ENCODE measurements at regions not wholly inside any gene's neighbourhood (a gene's known extent, or its start where the extent isn't known, plus 50 kb on each side); places are given as distances from the start of the nearest gene placed in this dataset.

GRCh38 chr5:82684165-82684564 lies 393.0 kb downstream of the TMEM167A start:
- ChIA-PET RAD21 (ENCODE audit: low non-redundant PET in 1 of 2, low total read pairs in 2 of 2, uncharacterized antibody in 2 of 2, unreplicated experiment in 2 of 2) (no interaction called here), POLR2A (no interaction called here), CTCF (no interaction called here)
- no peaks in the 10 kb centered on the region for H4K20me1 ChIP-seq (ENCODE audit: insufficient read depth)
- DNase-seq (ENCODE audit: low read depth, low spot score) (no peak), ATAC-seq (no peak)
- no peaks in the 10 kb centered on the region for H3K4me1 ChIP-seq (ENCODE audit: control insufficient read depth in 1 of 2, insufficient read depth in 2 of 2, low read length in 2 of 2)
- H3K4me3 ChIP-seq (replicated peaks in 1 of 2; ENCODE audit: low read depth in 1 of 2, low read length in 2 of 2), result no peak overlapping the region
- no peaks in the 10 kb centered on the region for H3K36me3 ChIP-seq (ENCODE audit: control insufficient read depth in 1 of 2, insufficient read depth in 2 of 2, low read length in 2 of 2)
- no peaks in the 10 kb centered on the region for H3K79me2 ChIP-seq (ENCODE audit: insufficient read depth, low read length)
- TF ChIP-seq SP1 (IDR thresholded peaks at IDR 0.05; ENCODE audit: low read depth) (no peak), SIN3A (IDR thresholded peaks at IDR 0.05; ENCODE audit: low read depth) (no peak), EZH2 (IDR thresholded peaks at IDR 0.05) (no peak), ELF1 (IDR thresholded peaks at IDR 0.05; ENCODE audit: borderline replicate concordance, low read depth) (no peak), POLR2AphosphoS5 (IDR thresholded peaks at IDR 0.05; ENCODE audit: low read depth, low read length) (no peak), EGR1 (IDR thresholded peaks at IDR 0.05; ENCODE audit: low read depth) (no peak)
- no peak overlapping the region for H2AFZ ChIP-seq (ENCODE audit: low read depth, low read length, poor library complexity, severe bottlenecking)
- intact Hi-C loops (cut with micrococcal nuclease), result no loop called here
- no peaks in the 10 kb centered on the region for H3K9me2 ChIP-seq (ENCODE audit: insufficient read depth)
- BruUV-seq (replicated peaks), result no TSS peak
- no peaks in the 10 kb centered on the region for H3K27me3 ChIP-seq (ENCODE audit: insufficient read depth, low read length)
- H3K9ac ChIP-seq (ENCODE audit: low read length), result no peak overlapping the region
- H3K9me3 ChIP-seq (ENCODE audit: control insufficient read depth in 1 of 2, insufficient read depth in 1 of 2, low read depth in 1 of 2, low read length in 2 of 2), result no peaks in the 10 kb centered on the region
- H3K27ac ChIP-seq (ENCODE audit: low read depth, low read length), result no peak overlapping the region
- H3K4me2 ChIP-seq (ENCODE audit: low read length), result no peak overlapping the region

- no peak for ATAC-seq
- RAD21 ChIA-PET (ENCODE audit: low non-redundant PET in 1 of 2, low total read pairs in 2 of 2, uncharacterized antibody in 2 of 2, unreplicated experiment in 2 of 2), result no interaction called here
Measured at GRCh38 chr5:82679660-82680059, 397.5 kb downstream of the TMEM167A start.

More at GRCh38 chr5:82679660-82680059, 397.5 kb downstream of the TMEM167A start:
- H3K9me2 ChIP-seq (ENCODE audit: insufficient read depth), result no peaks in the 10 kb centered on the region
- DNase-seq (ENCODE audit: low read depth, low spot score), result no peak
- H3K79me2 ChIP-seq (ENCODE audit: insufficient read depth, low read length), result no peaks in the 10 kb centered on the region
- H3K27me3 ChIP-seq (ENCODE audit: insufficient read depth, low read length), result no peaks in the 10 kb centered on the region
- POLR2A ChIA-PET, result no interaction called here
- H3K4me1 ChIP-seq (ENCODE audit: control insufficient read depth in 1 of 2, insufficient read depth in 2 of 2, low read length in 2 of 2), result no peaks in the 10 kb centered on the region
- TF ChIP-seq EZH2phosphoT487 (IDR thresholded peaks at IDR 0.05; ENCODE audit: borderline replicate concordance) (no peak), EZH2 (IDR thresholded peaks at IDR 0.05) (no peak), EGR1 (IDR thresholded peaks at IDR 0.05; ENCODE audit: low read depth) (no peak), MAX (IDR thresholded peaks at IDR 0.05) (no peak)
- H4K20me1 ChIP-seq (ENCODE audit: insufficient read depth), result no peaks in the 10 kb centered on the region
- BruUV-seq (replicated peaks), result no TSS peak
- H3K4me3 ChIP-seq (replicated peaks in 1 of 2; ENCODE audit: low read depth in 1 of 2, low read length in 2 of 2), result no peak overlapping the region
- CTCF ChIA-PET, result no interaction called here
- H2AFZ ChIP-seq (ENCODE audit: low read depth, low read length, poor library complexity, severe bottlenecking), result no peak overlapping the region
- H3K36me3 ChIP-seq (ENCODE audit: control insufficient read depth in 1 of 2, insufficient read depth in 2 of 2, low read length in 2 of 2), result no peaks in the 10 kb centered on the region
- no peak overlapping the region for H3K9ac ChIP-seq (ENCODE audit: low read length)
- intact Hi-C loops (cut with micrococcal nuclease), result no loop called here
- H3K9me3 ChIP-seq (ENCODE audit: control insufficient read depth in 1 of 2, insufficient read depth in 1 of 2, low read depth in 1 of 2, low read length in 2 of 2), result no peaks in the 10 kb centered on the region
- no peak overlapping the region for H3K27ac ChIP-seq (ENCODE audit: low read depth, low read length)
- H3K4me2 ChIP-seq (ENCODE audit: low read length), result no peak overlapping the region
